ENCODE measurements at regions not wholly inside any gene's neighbourhood (a gene's known extent, or its start where the extent isn't known, plus 50 kb on each side); places are given as distances from the start of the nearest gene placed in this dataset.
A peak's percentile ranks its signal among the peaks of the same experiment; 100 is the strongest.

- Histone ChIP-seq H3K9me3 (ENCODE audit: low read length) (no peaks in the 10 kb centered on the region), H3K4me2 (ENCODE audit: low read depth, low read length) (peak overlapping the region; percentile 15; the same call in 1 of the 2 replicates), H3K79me2 (ENCODE audit: insufficient read depth, low read length) (no peaks in the 10 kb centered on the region), H3K9ac (ENCODE audit: insufficient read depth, low read depth, low read length) (no peak overlapping the region), H4K20me1 (ENCODE audit: insufficient read depth, low read length) (no peaks in the 10 kb centered on the region), H2AFZ (ENCODE audit: low read length) (no peak overlapping the region), H3K4me1 (ENCODE audit: insufficient read depth, low read length) (peaks cover 52% of the 10 kb centered on the region), H3K27me3 (ENCODE audit: control insufficient read depth in 1 of 2, insufficient read depth in 2 of 2, low read length in 2 of 2) (no peaks in the 10 kb centered on the region), H3K36me3 (replicated peaks in 1 of 2; ENCODE audit: control insufficient read depth in 1 of 2, insufficient read depth in 2 of 2, low read length in 2 of 2) (no peaks in the 10 kb centered on the region), H3K27ac (ENCODE audit: extremely low read length, insufficient read depth, low read length) (peak overlapping the region; percentile 12), H3K4me3 (replicated peaks in 1 of 3; ENCODE audit: insufficient read depth in 1 of 3, low read depth in 2 of 3, low read length in 3 of 3) (no peak overlapping the region)
- in situ Hi-C loops (cut with HindIII; ENCODE audit: extremely low pct_ligation_motif_present, low pct_unique_long_range_greater_than_20kb), result no loop called here
- CTCF ChIA-PET (ENCODE audit: low intra/inter-chr PET ratio, low total read pairs), result no interaction called here
- BruUV-seq (replicated peaks), result no TSS peak
- FAIRE-seq (peak; percentile 23), ATAC-seq (peak; percentile 69; the same call in 2 of the 3 replicates), DNase-seq (ENCODE audit: low spot score) (peak; percentile 70)
- 42% methylated on average over 6 of the region's 6 CpGs for WGBS (ENCODE audit: low lambda C conversion rate)
- intact Hi-C loops (cut with micrococcal nuclease; ENCODE audit: unreplicated experiment), result no loop called here
- POLR2A ChIA-PET, result interaction anchor here (0.9 to 1.7 kb wide), 5 partner anchors 14 to 231 kb away, joined by 3 to 4 read pairs (median 4); no protein-coding TSS in a partner anchor
- TF ChIP-seq RFX3 (CRISPR knock-in tag; IDR thresholded peaks at IDR 0.05) (no peak), ZGPAT (CRISPR knock-in tag; IDR thresholded peaks at IDR 0.05) (0 out of 2 replicates have a peak, but pooled peaks have one; percentile 28), FOXA3 (CRISPR knock-in tag; IDR thresholded peaks at IDR 0.05) (peak; percentile 64), ZNF337 (CRISPR knock-in tag; IDR thresholded peaks at IDR 0.05; ENCODE audit: borderline replicate concordance, low read depth) (peak; percentile 64; the same call in 1 of the 2 replicates), POGZ (CRISPR knock-in tag; IDR thresholded peaks at IDR 0.05) (peak; percentile 24; the same call in 1 of the 2 replicates), PRDM10 (CRISPR knock-in tag; IDR thresholded peaks at IDR 0.05; ENCODE audit: low read depth) (0 out of 2 replicates have a peak, but pooled peaks have one; percentile 21), RCOR2 (CRISPR knock-in tag; IDR thresholded peaks at IDR 0.05) (peak; percentile 43; the same call in 1 of the 2 replicates), SPEN (CRISPR knock-in tag; IDR thresholded peaks at IDR 0.05; ENCODE audit: low read depth) (no peak), NR2F6 (IDR thresholded peaks at IDR 0.05) (no peak), NR2F6 (CRISPR knock-in tag; IDR thresholded peaks at IDR 0.05) (no peak), TCF7 (IDR thresholded peaks at IDR 0.05; ENCODE audit: low read depth) (peak; percentile 60), RARA (CRISPR knock-in tag; IDR thresholded peaks at IDR 0.05) (peak; percentile 45; the same call in 1 of the 2 replicates), SP140L (CRISPR knock-in tag; IDR thresholded peaks at IDR 0.05; ENCODE audit: borderline replicate concordance) (no peak), YEATS2 (CRISPR knock-in tag; IDR thresholded peaks at IDR 0.05; ENCODE audit: borderline replicate concordance) (no peak), ATF3 (CRISPR knock-in tag; IDR thresholded peaks at IDR 0.05) (0 out of 2 replicates have a peak, but pooled peaks have one; percentile 55), HMG20A (CRISPR knock-in tag; IDR thresholded peaks at IDR 0.05; ENCODE audit: borderline replicate concordance) (peak; percentile 73; the same call in 1 of the 2 replicates), FOXA1 (IDR thresholded peaks at IDR 0.05) (no peak), FOXA1 (CRISPR knock-in tag; IDR thresholded peaks at IDR 0.05) (0 out of 2 replicates have a peak, but pooled peaks have one; percentile 30), FOSL2 (CRISPR knock-in tag; IDR thresholded peaks at IDR 0.05) (peak; percentile 88), HOXA9 (CRISPR knock-in tag; IDR thresholded peaks at IDR 0.05; ENCODE audit: borderline replicate concordance) (no peak), ZNF3 (CRISPR knock-in tag; IDR thresholded peaks at IDR 0.05) (peak; percentile 85), ZMYM2 (CRISPR knock-in tag; IDR thresholded peaks at IDR 0.05) (peak; percentile 41; the same call in 1 of the 2 replicates), JUNB (CRISPR knock-in tag; IDR thresholded peaks at IDR 0.05; ENCODE audit: borderline replicate concordance) (0 out of 2 replicates have a peak, but pooled peaks have one; percentile 35)
Measured at GRCh38 chr1:168920456-168921094, 185.9 kb upstream of the ATP1B1 start.
